CD4-positive, CD25-positive, alpha-beta regulatory T cell (primary cell): ENCODE measurements at regions not wholly inside any gene's neighbourhood (a gene's known extent, or its start where the extent isn't known, plus 50 kb on each side); places are given as distances from the start of the nearest gene placed in this dataset.

Experiments
- ATAC-seq, 2 donors: fragments of 150-1000 bp; cut with Tn5 transposase; one replicate each; pipeline ENCODE4 v1.10.0; 2021; ENCODE audit warnings: low read depth in 2 of 2, moderate number of reproducible peaks in 2 of 2, moderate library complexity in 1 of 2
- DNase-seq, 3 donors: peaks; one replicate each; pipeline versions ENCODE4 v3.0.0 to v3.0.0-alpha.2; 2012 to 2022; ENCODE audit warnings: mixed read lengths in 1 of 3
- H3K27ac ChIP-seq: one replicate; pipeline ENCODE4 v1.7.0; 2013; ENCODE audit warnings: mild to moderate bottlenecking, low read length; ENCODE audit not compliant: insufficient read depth, poor library complexity, severe bottlenecking
- H3K27me3 ChIP-seq: one replicate; pipeline ENCODE4 v1.7.0; 2013; ENCODE audit warnings: low read length; ENCODE audit not compliant: control insufficient read depth, insufficient read depth
- H3K36me3 ChIP-seq: one replicate; pipeline ENCODE4 v1.7.0; 2013; ENCODE audit warnings: mild to moderate bottlenecking, low read length, moderate library complexity; ENCODE audit not compliant: control insufficient read depth, insufficient read depth
- H3K4me1 ChIP-seq: 2 replicates; pipeline ENCODE4 v1.7.0; 2013; ENCODE audit warnings: mild to moderate bottlenecking, low read length; ENCODE audit not compliant: insufficient read depth, control insufficient read depth, poor library complexity, severe bottlenecking
- H3K4me3 ChIP-seq: one replicate; pipeline ENCODE4 v1.7.0; 2013; ENCODE audit warnings: low read depth, mild to moderate bottlenecking, low read length, moderate library complexity
- H3K9me3 ChIP-seq, 2 experiments: 1 replicate in 1 of 2; 2 replicates in 1 of 2; pipeline ENCODE4 v1.7.0; 2013; ENCODE audit warnings: low read length in 2 of 2, mild to moderate bottlenecking in 1 of 2, moderate library complexity in 1 of 2; ENCODE audit not compliant: control insufficient read depth in 2 of 2
- H3K27ac Mint-ChIP-seq, 3 donors: one replicate each; pipeline ENCODE4 v1.8.0; 2020 to 2022; ENCODE audit warnings: mild to moderate bottlenecking in 3 of 3, mixed read lengths in 3 of 3, moderate library complexity in 2 of 3
- H3K27me3 Mint-ChIP-seq: one replicate; pipeline ENCODE4 v1.8.0; 2022; ENCODE audit warnings: mild to moderate bottlenecking, mixed read lengths
- H3K36me3 Mint-ChIP-seq: one replicate; pipeline ENCODE4 v1.8.0; 2020; ENCODE audit warnings: mixed read lengths
- H3K4me1 Mint-ChIP-seq, 4 donors: one replicate each; pipeline ENCODE4 v1.8.0; 2020 to 2022; ENCODE audit warnings: mixed read lengths in 4 of 4, mild to moderate bottlenecking in 1 of 4
- H3K4me3 Mint-ChIP-seq, 4 donors: one replicate each; pipeline ENCODE4 v1.8.0; 2020 to 2022; ENCODE audit warnings: mild to moderate bottlenecking in 4 of 4, mixed read lengths in 4 of 4, moderate library complexity in 3 of 4
- H3K9me3 Mint-ChIP-seq, 7 donors: one replicate each; pipeline ENCODE4 v1.8.0; 2020 to 2022; ENCODE audit warnings: mixed read lengths in 7 of 7, mild to moderate bottlenecking in 3 of 7, moderate library complexity in 2 of 7

- ATAC-seq: no peak
These were observed 522.7 kb downstream of the PLPP3 start for GRCh38 chr1:56056438-56057287.

GRCh38 chr1:56054959-56055358, 524.4 kb downstream of the PLPP3 start:
- H3K27ac Mint-ChIP-seq: no peak overlapping the region
- DNase-seq (no peak), ATAC-seq (no peak)
- no peaks in the 10 kb centered on the region for H3K4me1 ChIP-seq
- H3K27ac ChIP-seq: no peak overlapping the region
- H3K36me3 ChIP-seq: no peaks in the 10 kb centered on the region
- no peaks in the 10 kb centered on the region for H3K9me3 ChIP-seq
- no peak overlapping the region for H3K4me3 ChIP-seq
- H3K27me3 ChIP-seq: no peaks in the 10 kb centered on the region
- no peaks in the 10 kb centered on the region for H3K4me1 Mint-ChIP-seq
- no peaks in the 10 kb centered on the region for H3K36me3 Mint-ChIP-seq
- H3K27me3 Mint-ChIP-seq: peaks cover 8% of the 10 kb centered on the region
- no peak overlapping the region for H3K4me3 Mint-ChIP-seq
- peaks cover 0 to 5% (median 2%) of the 10 kb centered on the region in 7 donors for H3K9me3 Mint-ChIP-seq

More at GRCh38 chr1:56056438-56057287, 522.7 kb downstream of the PLPP3 start:
- H3K27me3 ChIP-seq: no peaks in the 10 kb centered on the region
- H3K9me3 ChIP-seq: no peaks in the 10 kb centered on the region
- Mint-ChIP-seq H3K36me3 (no peaks in the 10 kb centered on the region), H3K4me1 (no peaks in the 10 kb centered on the region), H3K4me3 (no peak overlapping the region), H3K27ac (no peak overlapping the region), H3K27me3 (peaks cover 8% of the 10 kb centered on the region), H3K9me3 (peaks cover 0 to 5% (median 0%) of the 10 kb centered on the region in 7 donors)
- no peak overlapping the region for H3K27ac ChIP-seq
- H3K4me3 ChIP-seq: no peak overlapping the region
- DNase-seq: no peak
- no peaks in the 10 kb centered on the region for H3K4me1 ChIP-seq
- no peaks in the 10 kb centered on the region for H3K36me3 ChIP-seq

- H3K27ac Mint-ChIP-seq: no peak overlapping the region
- H3K4me1 Mint-ChIP-seq: no peaks in the 10 kb centered on the region
- Histone ChIP-seq H3K36me3 (no peaks in the 10 kb centered on the region), H3K4me1 (no peaks in the 10 kb centered on the region), H3K4me3 (no peak overlapping the region), H3K9me3 (no peaks in the 10 kb centered on the region), H3K27ac (no peak overlapping the region), H3K27me3 (no peaks in the 10 kb centered on the region)
- DNase-seq: no peak
- H3K36me3 Mint-ChIP-seq: no peaks in the 10 kb centered on the region
- peaks cover 0 to 6% (median 4%) of the 10 kb centered on the region in 7 donors for H3K9me3 Mint-ChIP-seq
- ATAC-seq: no peak
- no peak overlapping the region for H3K4me3 Mint-ChIP-seq
- peaks cover 8% of the 10 kb centered on the region for H3K27me3 Mint-ChIP-seq
These were observed 527.3 kb downstream of the PLPP3 start for GRCh38 chr1:56052041-56052440.

GRCh38 chr1:56050911-56051310, 528.5 kb downstream of the PLPP3 start:
- Mint-ChIP-seq H3K4me1 (no peaks in the 10 kb centered on the region), H3K27ac (no peak overlapping the region), H3K4me3 (no peak overlapping the region), H3K27me3 (peaks cover 8% of the 10 kb centered on the region), H3K9me3 (peaks cover 0 to 6% (median 4%) of the 10 kb centered on the region in 7 donors), H3K36me3 (no peaks in the 10 kb centered on the region)
- ATAC-seq: no peak
- Histone ChIP-seq H3K27ac (no peak overlapping the region), H3K36me3 (no peaks in the 10 kb centered on the region), H3K27me3 (no peaks in the 10 kb centered on the region), H3K4me3 (no peak overlapping the region), H3K4me1 (no peaks in the 10 kb centered on the region), H3K9me3 (no peaks in the 10 kb centered on the region)
- DNase-seq: no peak

GRCh38 chr1:56045477-56045876, 533.9 kb downstream of the PLPP3 start:
- no peaks in the 10 kb centered on the region for H3K36me3 Mint-ChIP-seq
- no peak for ATAC-seq
- no peaks in the 10 kb centered on the region for H3K27me3 Mint-ChIP-seq

GRCh38 chr1:56045062-56045461, 534.3 kb downstream of the PLPP3 start:
- Histone ChIP-seq H3K4me1 (no peaks in the 10 kb centered on the region), H3K36me3 (no peaks in the 10 kb centered on the region), H3K27ac (no peak overlapping the region), H3K9me3 (no peaks in the 10 kb centered on the region), H3K4me3 (no peak overlapping the region), H3K27me3 (no peaks in the 10 kb centered on the region)
- Mint-ChIP-seq H3K27me3 (no peaks in the 10 kb centered on the region), H3K4me1 (no peaks in the 10 kb centered on the region), H3K4me3 (no peak overlapping the region), H3K9me3 (peaks cover 0 to 6% (median 2%) of the 10 kb centered on the region in 7 donors), H3K36me3 (no peaks in the 10 kb centered on the region), H3K27ac (no peak overlapping the region)
- DNase-seq (no peak), ATAC-seq (no peak)

More at GRCh38 chr1:56045477-56045876, 533.9 kb downstream of the PLPP3 start:
- DNase-seq: no peak
- Histone ChIP-seq H3K36me3 (no peaks in the 10 kb centered on the region), H3K4me3 (no peak overlapping the region), H3K27ac (no peak overlapping the region), H3K27me3 (no peaks in the 10 kb centered on the region), H3K4me1 (no peaks in the 10 kb centered on the region), H3K9me3 (no peaks in the 10 kb centered on the region)
- Mint-ChIP-seq H3K27ac (no peak overlapping the region), H3K9me3 (peaks cover 0 to 6% (median 2%) of the 10 kb centered on the region in 7 donors), H3K4me3 (no peak overlapping the region), H3K4me1 (no peaks in the 10 kb centered on the region)

- Mint-ChIP-seq H3K4me3 (no peak overlapping the region), H3K36me3 (no peaks in the 10 kb centered on the region), H3K9me3 (peaks cover 0 to 9% (median 2%) of the 10 kb centered on the region in 7 donors), H3K27me3 (no peaks in the 10 kb centered on the region), H3K4me1 (no peaks in the 10 kb centered on the region), H3K27ac (no peak overlapping the region)
- Histone ChIP-seq H3K27me3 (no peaks in the 10 kb centered on the region), H3K4me1 (no peaks in the 10 kb centered on the region), H3K36me3 (no peaks in the 10 kb centered on the region), H3K4me3 (no peak overlapping the region), H3K27ac (no peak overlapping the region), H3K9me3 (no peaks in the 10 kb centered on the region)
- ATAC-seq (no peak), DNase-seq (no peak)
These were observed 542.9 kb downstream of the PLPP3 start for GRCh38 chr1:56036479-56036878.
